ENCODE measurements at regions not wholly inside any gene's neighbourhood (a gene's known extent, or its start where the extent isn't known, plus 50 kb on each side); places are given as distances from the start of the nearest gene placed in this dataset.

DNA sequence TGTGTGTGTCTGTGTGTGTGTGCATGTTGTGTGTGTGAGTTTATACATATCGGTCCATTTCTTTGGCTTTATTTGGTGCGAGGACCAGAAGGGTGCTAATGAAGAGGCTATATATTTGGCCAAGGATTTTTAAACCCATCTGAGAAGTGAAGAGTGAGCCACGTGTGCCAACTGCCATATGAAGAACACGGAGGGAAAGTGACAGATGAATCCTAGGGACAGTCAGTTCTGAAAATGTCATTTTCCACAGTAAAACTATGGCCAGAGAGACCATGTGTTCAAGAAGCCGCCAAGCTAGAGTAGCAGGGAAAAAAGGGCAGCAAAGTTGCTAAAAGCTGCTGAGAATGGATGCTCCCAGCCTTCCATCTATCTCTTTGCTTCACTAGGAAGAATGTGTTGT is 297.3 kb upstream of the LMCD1 start:
- Mint-ChIP-seq H3K36me3 (ENCODE audit: insufficient read depth in 2 of 2) (peaks cover 0 to 2% of the 10 kb centered on the region in 2 donors), H3K27me3 (ENCODE audit: low read depth) (no peaks in the 10 kb centered on the region), H3K9me3 (no peaks in the 10 kb centered on the region), H3K27ac (no peak overlapping the region), H3K4me3 (no peak overlapping the region), H3K4me1 (ENCODE audit: low read depth) (no peaks in the 10 kb centered on the region)
- DNase-seq (no peak), ATAC-seq (replicated peaks in 1 of 2) (no peak)

DNA sequence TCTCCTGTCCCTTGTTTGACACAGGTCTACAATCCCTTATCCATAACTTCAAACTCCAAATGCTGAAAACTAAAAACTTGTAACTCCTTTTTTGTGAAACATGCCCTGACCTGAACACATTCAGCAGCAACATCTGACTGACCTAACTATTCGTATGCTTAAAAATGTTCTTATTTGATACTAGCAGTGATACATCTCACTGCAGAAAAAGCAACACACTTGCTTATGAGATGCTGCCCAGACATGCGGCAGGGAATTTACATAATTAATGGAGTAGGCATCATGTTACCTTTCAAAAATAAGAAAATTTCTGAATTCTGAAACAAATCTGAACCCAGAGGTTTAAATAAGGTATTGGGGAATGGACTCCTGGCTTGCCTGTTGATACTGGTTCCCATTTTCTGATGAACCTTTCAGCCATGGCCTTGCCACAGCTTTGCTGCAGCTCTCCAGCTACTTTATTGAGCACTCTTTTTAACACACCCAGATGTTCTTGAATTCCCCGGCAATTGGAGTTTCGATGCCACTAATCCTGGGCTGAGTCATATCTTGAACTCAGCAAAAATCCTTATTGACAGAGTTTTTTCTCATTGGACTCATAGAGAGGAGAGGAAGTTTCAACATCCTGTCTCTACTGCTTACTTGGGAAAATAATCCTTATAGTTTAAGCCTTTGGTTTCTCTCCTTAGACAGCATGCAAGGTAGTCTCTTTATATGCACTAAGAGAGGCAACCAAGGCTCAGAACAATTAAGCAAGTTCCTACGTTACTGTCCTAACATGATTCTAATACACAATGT is 296.6 kb upstream of the LMCD1 start:
- no peak for DNase-seq
- Mint-ChIP-seq H3K27ac (no peak overlapping the region), H3K36me3 (ENCODE audit: insufficient read depth in 2 of 2) (peaks cover 0 to 2% of the 10 kb centered on the region in 2 donors), H3K4me1 (ENCODE audit: low read depth) (no peaks in the 10 kb centered on the region), H3K4me3 (no peak overlapping the region), H3K9me3 (no peaks in the 10 kb centered on the region), H3K27me3 (ENCODE audit: low read depth) (no peaks in the 10 kb centered on the region)
- no peak for ATAC-seq (replicated peaks in 1 of 2)

DNA sequence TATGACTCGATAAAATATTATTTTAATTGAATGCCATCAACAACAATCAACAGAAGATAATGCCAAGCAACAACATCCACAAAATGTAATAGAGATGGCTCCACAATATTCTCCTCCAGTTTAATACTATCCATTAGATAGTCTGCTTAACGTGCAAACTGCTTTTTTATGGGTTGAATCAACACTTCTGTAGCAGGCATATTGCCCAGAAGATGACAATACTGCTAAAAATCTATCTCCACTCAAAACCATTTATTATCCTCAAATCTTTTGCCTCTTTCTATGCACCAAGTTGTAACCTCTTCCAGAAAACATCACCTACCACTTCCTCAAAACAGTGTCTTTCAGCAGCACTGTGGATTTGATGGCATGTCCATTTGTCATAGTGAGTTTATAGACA is 295.7 kb upstream of the LMCD1 start:
- H3K9me3 Mint-ChIP-seq: peaks cover 0 to 2% of the 10 kb centered on the region in 2 donors
- no peaks in the 10 kb centered on the region for H3K36me3 Mint-ChIP-seq (ENCODE audit: insufficient read depth in 2 of 2)
- ATAC-seq (replicated peaks in 1 of 2) (no peak), DNase-seq (no peak)
- H3K27ac Mint-ChIP-seq: no peak overlapping the region
- H3K4me1 Mint-ChIP-seq (ENCODE audit: low read depth): no peaks in the 10 kb centered on the region
- no peak overlapping the region for H3K4me3 Mint-ChIP-seq
- H3K27me3 Mint-ChIP-seq (ENCODE audit: low read depth): no peaks in the 10 kb centered on the region

- Mint-ChIP-seq H3K27ac (no peak overlapping the region), H3K36me3 (ENCODE audit: insufficient read depth in 2 of 2) (no peaks in the 10 kb centered on the region), H3K4me1 (ENCODE audit: low read depth) (no peaks in the 10 kb centered on the region), H3K4me3 (no peak overlapping the region), H3K27me3 (ENCODE audit: low read depth) (no peaks in the 10 kb centered on the region), H3K9me3 (peaks cover 0 to 2% of the 10 kb centered on the region in 2 donors)
- no peak for ATAC-seq (replicated peaks in 1 of 2)
- DNase-seq: no peak
Observed at GRCh38 chr3:8206971-8207617, 294.5 kb upstream of the LMCD1 start.

DNA sequence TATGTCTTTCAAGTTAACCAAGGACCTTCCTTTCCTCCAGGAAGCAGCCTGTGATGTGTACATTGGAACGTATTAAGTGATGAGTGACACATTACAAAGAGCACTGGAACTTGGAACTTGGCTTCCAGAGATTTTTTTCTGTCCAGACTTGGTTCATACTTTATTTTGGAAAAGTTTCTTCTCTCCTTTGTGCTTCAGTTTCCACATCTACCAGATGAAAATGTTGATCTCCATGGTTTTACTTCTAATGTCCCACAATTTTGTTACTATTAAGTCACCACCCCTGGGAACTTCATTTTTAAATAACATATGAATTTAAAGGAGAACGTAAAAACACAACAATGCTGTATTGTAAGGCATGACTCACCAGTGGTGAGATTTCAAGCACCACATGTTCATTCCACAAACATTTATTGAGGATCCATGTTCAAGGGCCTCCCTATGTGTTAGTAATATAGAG is 290.7 kb upstream of the LMCD1 start:
- peaks cover 0 to 4% of the 10 kb centered on the region in 2 donors for H3K9me3 Mint-ChIP-seq
- no peak for ATAC-seq (replicated peaks in 1 of 2)
- H3K4me1 Mint-ChIP-seq (ENCODE audit: low read depth): no peaks in the 10 kb centered on the region
- DNase-seq: no peak
- no peaks in the 10 kb centered on the region for H3K36me3 Mint-ChIP-seq (ENCODE audit: insufficient read depth in 2 of 2)
- no peak overlapping the region for H3K27ac Mint-ChIP-seq
- peaks cover 14% of the 10 kb centered on the region for H3K27me3 Mint-ChIP-seq (ENCODE audit: low read depth)
- no peak overlapping the region for H3K4me3 Mint-ChIP-seq

- DNase-seq (no peak), ATAC-seq (replicated peaks in 1 of 2) (no peak)
- H3K4me1 Mint-ChIP-seq (ENCODE audit: low read depth): no peaks in the 10 kb centered on the region
- H3K4me3 Mint-ChIP-seq: no peak overlapping the region
- no peaks in the 10 kb centered on the region for H3K36me3 Mint-ChIP-seq (ENCODE audit: insufficient read depth in 2 of 2)
- peaks cover 0 to 4% of the 10 kb centered on the region in 2 donors for H3K9me3 Mint-ChIP-seq
- peaks cover 14% of the 10 kb centered on the region for H3K27me3 Mint-ChIP-seq (ENCODE audit: low read depth)
- H3K27ac Mint-ChIP-seq: no peak overlapping the region
Observed at GRCh38 chr3:8212794-8213193, 288.8 kb upstream of the LMCD1 start.

DNA sequence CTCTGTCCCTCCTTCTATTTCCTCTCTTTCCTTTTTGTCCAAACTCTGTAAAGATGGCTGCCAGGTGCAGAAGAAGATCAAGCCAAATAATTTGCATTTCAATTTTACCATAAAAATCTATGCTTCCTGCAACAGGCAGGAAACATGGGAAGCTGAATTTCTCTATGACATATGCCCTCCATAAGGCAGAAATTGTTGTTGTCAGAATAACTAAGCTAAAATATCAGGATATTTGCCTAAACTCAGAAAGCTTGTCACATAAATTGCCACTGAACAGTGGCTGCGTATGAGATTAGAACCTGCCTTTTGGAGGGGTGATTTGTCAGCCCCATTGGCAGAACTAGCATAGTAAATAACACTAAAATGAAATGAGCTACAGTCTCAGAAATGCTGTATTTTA is 288.3 kb upstream of the LMCD1 start:
- Mint-ChIP-seq H3K4me1 (ENCODE audit: low read depth) (no peaks in the 10 kb centered on the region), H3K9me3 (peaks cover 0 to 4% of the 10 kb centered on the region in 2 donors), H3K36me3 (ENCODE audit: insufficient read depth in 2 of 2) (no peaks in the 10 kb centered on the region), H3K27ac (no peak overlapping the region), H3K27me3 (ENCODE audit: low read depth) (peaks cover 14% of the 10 kb centered on the region), H3K4me3 (no peak overlapping the region)
- DNase-seq (no peak), ATAC-seq (replicated peaks in 1 of 2) (no peak)

- DNase-seq (no peak), ATAC-seq (replicated peaks in 1 of 2) (no peak)
- Mint-ChIP-seq H3K27ac (no peak overlapping the region), H3K9me3 (peaks cover 0 to 2% of the 10 kb centered on the region in 2 donors), H3K4me1 (ENCODE audit: low read depth) (no peaks in the 10 kb centered on the region), H3K27me3 (ENCODE audit: low read depth) (peaks cover 14% of the 10 kb centered on the region), H3K4me3 (no peak overlapping the region), H3K36me3 (ENCODE audit: insufficient read depth in 2 of 2) (no peaks in the 10 kb centered on the region)
Observed at GRCh38 chr3:8215821-8216220, 285.8 kb upstream of the LMCD1 start.

- Mint-ChIP-seq H3K27ac (no peak overlapping the region), H3K4me3 (no peak overlapping the region), H3K27me3 (ENCODE audit: low read depth) (peaks cover 14% of the 10 kb centered on the region), H3K4me1 (ENCODE audit: low read depth) (no peaks in the 10 kb centered on the region), H3K36me3 (ENCODE audit: insufficient read depth in 2 of 2) (no peaks in the 10 kb centered on the region), H3K9me3 (no peaks in the 10 kb centered on the region)
- DNase-seq (no peak), ATAC-seq (replicated peaks in 1 of 2) (no peak)
Observed at GRCh38 chr3:8218353-8218940, 283.2 kb upstream of the LMCD1 start.

GRCh38 chr3:8220291-8220690 is 281.3 kb upstream of the LMCD1 start:
- H3K4me1 Mint-ChIP-seq (ENCODE audit: low read depth): no peaks in the 10 kb centered on the region
- DNase-seq: no peak
- ATAC-seq (replicated peaks in 1 of 2): no peak
- H3K27me3 Mint-ChIP-seq (ENCODE audit: low read depth): peaks cover 6% of the 10 kb centered on the region
- H3K9me3 Mint-ChIP-seq: no peaks in the 10 kb centered on the region
- H3K4me3 Mint-ChIP-seq: no peak overlapping the region
- no peaks in the 10 kb centered on the region for H3K36me3 Mint-ChIP-seq (ENCODE audit: insufficient read depth in 2 of 2)
- H3K27ac Mint-ChIP-seq: no peak overlapping the region

- no peaks in the 10 kb centered on the region for H3K4me1 Mint-ChIP-seq (ENCODE audit: low read depth)
- no peaks in the 10 kb centered on the region for H3K36me3 Mint-ChIP-seq (ENCODE audit: insufficient read depth in 2 of 2)
- ATAC-seq (replicated peaks in 1 of 2): no peak
- H3K9me3 Mint-ChIP-seq: no peaks in the 10 kb centered on the region
- no peak overlapping the region for H3K27ac Mint-ChIP-seq
- DNase-seq: no peak
- no peak overlapping the region for H3K4me3 Mint-ChIP-seq
- H3K27me3 Mint-ChIP-seq (ENCODE audit: low read depth): no peaks in the 10 kb centered on the region
Observed at GRCh38 chr3:8223766-8224165, 277.9 kb upstream of the LMCD1 start.

DNA sequence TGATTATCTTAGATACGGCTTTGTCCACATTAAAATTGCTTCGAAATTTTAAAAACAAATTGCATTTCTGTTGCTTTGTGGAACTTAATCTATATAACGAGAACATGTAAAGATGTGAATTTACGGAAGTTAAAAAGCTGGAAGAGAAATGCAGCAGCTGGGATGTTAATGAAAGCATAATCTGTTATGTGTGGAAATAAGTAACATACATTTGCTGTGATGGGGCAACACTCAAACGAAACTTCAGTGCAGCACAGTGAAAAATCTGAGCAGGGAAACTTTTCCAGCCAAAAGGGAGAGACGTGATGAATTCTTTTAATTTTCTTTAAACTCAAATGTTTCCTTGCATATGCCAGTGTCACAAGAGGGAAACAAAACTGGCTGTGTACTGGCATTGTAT is 276.7 kb upstream of the LMCD1 start:
- DNase-seq (no peak), ATAC-seq (replicated peaks in 1 of 2) (no peak)
- H3K27ac Mint-ChIP-seq: no peak overlapping the region
- H3K4me1 Mint-ChIP-seq (ENCODE audit: low read depth): no peaks in the 10 kb centered on the region
- H3K27me3 Mint-ChIP-seq (ENCODE audit: low read depth): no peaks in the 10 kb centered on the region
- H3K9me3 Mint-ChIP-seq: no peaks in the 10 kb centered on the region
- no peak overlapping the region for H3K4me3 Mint-ChIP-seq
- H3K36me3 Mint-ChIP-seq (ENCODE audit: insufficient read depth in 2 of 2): no peaks in the 10 kb centered on the region

- H3K27me3 Mint-ChIP-seq (ENCODE audit: low read depth): peaks cover 7% of the 10 kb centered on the region
Observed at GRCh38 chr3:8233938-8234337, 267.7 kb upstream of the LMCD1 start.

More at GRCh38 chr3:8233938-8234337, 267.7 kb upstream of the LMCD1 start:
- H3K27ac Mint-ChIP-seq: no peak overlapping the region
- H3K36me3 Mint-ChIP-seq (ENCODE audit: insufficient read depth in 2 of 2): no peaks in the 10 kb centered on the region
- DNase-seq (no peak), ATAC-seq (replicated peaks in 1 of 2) (no peak)
- no peaks in the 10 kb centered on the region for H3K4me1 Mint-ChIP-seq (ENCODE audit: low read depth)
- no peaks in the 10 kb centered on the region for H3K9me3 Mint-ChIP-seq
- no peak overlapping the region for H3K4me3 Mint-ChIP-seq

Measured in activated T-cell treated with anti-CD3 and anti-CD28 coated beads, Interleukin-2, amount 50 U/mL, for 72 hours (primary cell).